SK-N-SH (cell line): ENCODE measurements at regions not wholly inside any gene's neighbourhood (a gene's known extent, or its start where the extent isn't known, plus 50 kb on each side); places are given as distances from the start of the nearest gene placed in this dataset.

ENCODE experiments used
- CTCF ChIA-PET: fragments of 300-600, 350-600 bp; formaldehyde crosslinking; extraction: SDS; loops from one replicate; lab custom pipeline; 2021; lab: Yijun Ruan, JAX
- POLR2A ChIA-PET: fragments of 350-600 bp; sonication (Branson Sonifier 250); formaldehyde crosslinking; extraction: SDS; loops from one replicate; lab custom pipeline; 2020; ENCODE audit warnings: antibody characterized with exemption, inconsistent platforms; lab: Yijun Ruan, JAX
- DNase-seq: peaks from one replicate; pipeline ENCODE4 v3.0.0; 2012
- H2AFZ ChIP-seq: fragments of 200-600 bp; sonication (generic); 2 replicates; pipeline ENCODE4 v1.8.1; 2016; ENCODE audit warnings: antibody characterized with exemption, mild to moderate bottlenecking, low read depth
- H3F3A ChIP-seq: fragments of 200-600 bp; sonication (generic); replicated peaks from 2 replicates; pipeline ENCODE3; 2016; ENCODE audit warnings: antibody characterized with exemption, mild to moderate bottlenecking; ENCODE audit not compliant: insufficient read depth
- H3K27ac ChIP-seq, 2 experiments: fragments of 200-500 bp in 1 of 2; fragments of 200-600 bp in 1 of 2; sonication (Bioruptor generic) in 1 of 2; sonication (generic), shearing (Covaris generic) in 1 of 2; 2 replicates each; pipeline versions ENCODE4 v1.5.1 to v1.6.1; 2014 to 2016; ENCODE audit warnings: low read depth in 2 of 2, inconsistent platforms in 1 of 2, low read length in 1 of 2, mild to moderate bottlenecking in 1 of 2, mixed read lengths in 1 of 2
- H3K27me3 ChIP-seq: fragments of 200-600 bp; sonication (generic), shearing (Covaris generic); 2 replicates; pipeline ENCODE4 v1.6.1; 2016; ENCODE audit warnings: mixed run types; ENCODE audit not compliant: insufficient read depth
- H3K36me3 ChIP-seq, 2 experiments: fragments of 200-500 bp in 1 of 2; fragments of 200-600 bp in 1 of 2; sonication (Bioruptor generic) in 1 of 2; sonication (generic) in 1 of 2; replicated peaks in 1 of 2; 2 replicates each; pipeline versions ENCODE3 to v1.5.1; 2014 to 2016; ENCODE audit warnings: low read length in 1 of 2, mild to moderate bottlenecking in 1 of 2; ENCODE audit not compliant: insufficient read depth in 2 of 2, control insufficient read depth in 1 of 2
- H3K4me1 ChIP-seq, 2 experiments: fragments of 200-500 bp in 1 of 2; fragments of 200-600 bp in 1 of 2; sonication (Bioruptor generic) in 1 of 2; sonication (generic), shearing (Covaris generic) in 1 of 2; 2 replicates each; pipeline versions ENCODE4 v1.5.1 to v1.6.1; 2014 to 2016; ENCODE audit warnings: low read depth in 1 of 2, low read length in 1 of 2, mixed run types in 1 of 2; ENCODE audit not compliant: insufficient read depth in 2 of 2, control insufficient read depth in 1 of 2
- H3K4me2 ChIP-seq: fragments of 200-600 bp; sonication (generic), shearing (Covaris generic); 2 replicates; pipeline ENCODE4 v1.6.1; 2017; ENCODE audit warnings: mixed run types
- H3K4me3 ChIP-seq, 2 experiments: fragments of 200-500 bp in 1 of 2; fragments of 200-600 bp in 1 of 2; sonication (Bioruptor generic) in 1 of 2; sonication (generic), shearing (Covaris generic) in 1 of 2; 2 replicates each; pipeline versions ENCODE4 v1.5.1 to v1.8.1; 2014 to 2016; ENCODE audit warnings: low read depth in 2 of 2, inconsistent platforms in 1 of 2, low read length in 1 of 2, mild to moderate bottlenecking in 1 of 2, mixed read lengths in 1 of 2, moderate library complexity in 1 of 2
- H3K79me2 ChIP-seq: fragments of 200-600 bp; sonication (generic); 2 replicates; pipeline ENCODE4 v1.8.1; 2017; ENCODE audit warnings: mild to moderate bottlenecking; ENCODE audit not compliant: insufficient read depth
- H3K9ac ChIP-seq: fragments of 200-600 bp; sonication (generic); 2 replicates; pipeline ENCODE4 v1.6.1; 2017; ENCODE audit warnings: mixed run types
- H3K9me2 ChIP-seq: fragments of 200-600 bp; sonication (generic); 2 replicates; pipeline ENCODE4 v1.6.1; 2017; ENCODE audit warnings: mixed run types
- H3K9me3 ChIP-seq: fragments of 200-600 bp; sonication (generic); 2 replicates; pipeline ENCODE4 v1.6.1; 2017; ENCODE audit warnings: mixed run types, mild to moderate bottlenecking, moderate library complexity
- H4K20me1 ChIP-seq: fragments of 200-600 bp; sonication (generic); 2 replicates; pipeline ENCODE4 v1.6.1; 2017; ENCODE audit warnings: mild to moderate bottlenecking, mixed run types; ENCODE audit not compliant: insufficient read depth
- ELF1 ChIP-seq: IDR thresholded peaks from 2 replicates; pipeline ENCODE4 v1.4.0; 2012
- EP300 ChIP-seq, 2 experiments: IDR thresholded peaks; 2 replicates each; pipeline versions ENCODE4 v1.4.0 to v1.6.1; 2012; ENCODE audit warnings: borderline replicate concordance in 1 of 2, low read depth in 1 of 2, low read length in 1 of 2
- EZH2phosphoT487 ChIP-seq: fragments of 200-600 bp; sonication (generic); IDR thresholded peaks from 2 replicates; pipeline ENCODE4 v1.6.1; 2017; ENCODE audit warnings: low read depth, mixed run types, mild to moderate bottlenecking, antibody characterized with exemption, moderate library complexity, borderline replicate concordance
- FOSL2 ChIP-seq: IDR thresholded peaks from 2 replicates; pipeline ENCODE4 v1.4.0; 2012; ENCODE audit warnings: low read depth, mild to moderate bottlenecking, moderate library complexity, borderline replicate concordance
- FOXJ3 ChIP-seq: sonication (generic); formaldehyde crosslinking; IDR thresholded peaks from 2 replicates; pipeline ENCODE4 v1.5.1; 2020; ENCODE audit warnings: mild to moderate bottlenecking, missing genetic modification reagents
- FOXM1 ChIP-seq: IDR thresholded peaks from 2 replicates; pipeline ENCODE4 v1.4.0; 2012; ENCODE audit warnings: low read depth, mild to moderate bottlenecking
- NRF1 ChIP-seq: IDR thresholded peaks from 2 replicates; pipeline ENCODE4 v1.6.1; 2012; ENCODE audit warnings: low read depth, mild to moderate bottlenecking, low read length
- POLR2AphosphoS5 ChIP-seq: IDR thresholded peaks from 2 replicates; pipeline ENCODE4 v1.6.1; 2012; ENCODE audit warnings: low read depth, low read length
- RAD21 ChIP-seq: IDR thresholded peaks from 2 replicates; pipeline ENCODE4 v1.6.1; 2012; ENCODE audit warnings: mild to moderate bottlenecking, low read length
- REST ChIP-seq: IDR thresholded peaks from 2 replicates; pipeline ENCODE4 v1.6.1; 2012; ENCODE audit warnings: mild to moderate bottlenecking, low read depth, low read length, moderate library complexity
- RFX5 ChIP-seq: IDR thresholded peaks from 2 replicates; pipeline ENCODE4 v1.6.1; 2012; ENCODE audit warnings: mild to moderate bottlenecking, improper control_type of control experiment, low read length
- SMC3 ChIP-seq: IDR thresholded peaks from 2 replicates; pipeline ENCODE4 v1.6.1; 2012; ENCODE audit warnings: low read depth, low read length, improper control_type of control experiment
- TAF1 ChIP-seq: IDR thresholded peaks from 2 replicates; pipeline ENCODE4 v1.6.1; 2012; ENCODE audit warnings: low read depth, mild to moderate bottlenecking, low read length, moderate library complexity, borderline replicate concordance
- TEAD4 ChIP-seq: IDR thresholded peaks from 2 replicates; pipeline ENCODE4 v1.4.0; 2012; ENCODE audit warnings: mild to moderate bottlenecking, borderline replicate concordance; ENCODE audit not compliant: insufficient read depth
- ZBTB33 ChIP-seq: IDR thresholded peaks from 2 replicates; pipeline ENCODE4 v1.4.0; 2012; ENCODE audit warnings: low read depth, borderline replicate concordance
- TF ChIP-seq, protein P1 (sequence below): IDR thresholded peaks from 2 replicates; pipeline ENCODE4 v1.4.0; 2012; ENCODE audit warnings: low read depth
- TF ChIP-seq, protein P2 (sequence below): fragments of 200-600 bp; sonication (generic); IDR thresholded peaks from 2 replicates; pipeline ENCODE4 v1.6.1; 2017; ENCODE audit warnings: antibody characterized with exemption, mild to moderate bottlenecking, moderate library complexity

- H3K9ac ChIP-seq = no peak overlapping the region
- no peaks in the 10 kb centered on the region for H3K79me2 ChIP-seq
- H3K4me1 ChIP-seq = no peaks in the 10 kb centered on the region
- H3K9me3 ChIP-seq = no peaks in the 10 kb centered on the region
- DNase-seq = no peak
- ChIA-PET CTCF (interaction anchor here (0.7 to 1.4 kb wide), 3 partner anchors 16 to 881 kb away, joined by 3 to 4 read pairs (median 3); no protein-coding TSS in a partner anchor), POLR2A (no interaction called here)
- no peaks in the 10 kb centered on the region for H3K27me3 ChIP-seq
- no peak overlapping the region for H2AFZ ChIP-seq
- TF ChIP-seq NRF1 (no peak), ZBTB33 (no peak), RAD21 (no peak), FOXM1 (no peak), TAF1 (no peak), RFX5 (no peak), ELF1 (no peak), EP300 (IDR thresholded peaks at IDR 0.05; ENCODE audit: borderline replicate concordance in 1 of 2, low read depth in 1 of 2, low read length in 1 of 2) (no peak), REST (no peak), POLR2AphosphoS5 (no peak), FOXJ3 (CRISPR knock-in tag) (no peak), EZH2phosphoT487 (no peak), FOSL2 (no peak), SMC3 (no peak), TEAD4 (no peak)
- TF ChIP-seq, protein P1, sequence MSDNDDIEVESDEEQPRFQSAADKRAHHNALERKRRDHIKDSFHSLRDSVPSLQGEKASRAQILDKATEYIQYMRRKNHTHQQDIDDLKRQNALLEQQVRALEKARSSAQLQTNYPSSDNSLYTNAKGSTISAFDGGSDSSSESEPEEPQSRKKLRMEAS = no peak
- TF ChIP-seq, protein P2, sequence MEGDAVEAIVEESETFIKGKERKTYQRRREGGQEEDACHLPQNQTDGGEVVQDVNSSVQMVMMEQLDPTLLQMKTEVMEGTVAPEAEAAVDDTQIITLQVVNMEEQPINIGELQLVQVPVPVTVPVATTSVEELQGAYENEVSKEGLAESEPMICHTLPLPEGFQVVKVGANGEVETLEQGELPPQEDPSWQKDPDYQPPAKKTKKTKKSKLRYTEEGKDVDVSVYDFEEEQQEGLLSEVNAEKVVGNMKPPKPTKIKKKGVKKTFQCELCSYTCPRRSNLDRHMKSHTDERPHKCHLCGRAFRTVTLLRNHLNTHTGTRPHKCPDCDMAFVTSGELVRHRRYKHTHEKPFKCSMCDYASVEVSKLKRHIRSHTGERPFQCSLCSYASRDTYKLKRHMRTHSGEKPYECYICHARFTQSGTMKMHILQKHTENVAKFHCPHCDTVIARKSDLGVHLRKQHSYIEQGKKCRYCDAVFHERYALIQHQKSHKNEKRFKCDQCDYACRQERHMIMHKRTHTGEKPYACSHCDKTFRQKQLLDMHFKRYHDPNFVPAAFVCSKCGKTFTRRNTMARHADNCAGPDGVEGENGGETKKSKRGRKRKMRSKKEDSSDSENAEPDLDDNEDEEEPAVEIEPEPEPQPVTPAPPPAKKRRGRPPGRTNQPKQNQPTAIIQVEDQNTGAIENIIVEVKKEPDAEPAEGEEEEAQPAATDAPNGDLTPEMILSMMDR = no peak
- H3F3A ChIP-seq = no peaks in the 10 kb centered on the region
- H3K36me3 ChIP-seq = no peaks in the 10 kb centered on the region
- H3K27ac ChIP-seq = no peak overlapping the region
- H3K4me3 ChIP-seq = no peak overlapping the region
- no peaks in the 10 kb centered on the region for H4K20me1 ChIP-seq
- no peaks in the 10 kb centered on the region for H3K9me2 ChIP-seq
- H3K4me2 ChIP-seq = no peak overlapping the region
Measured at GRCh38 chr1:182305861-182306260, 85.7 kb downstream of the GLUL start.
